ENCODE measurements at regions not wholly inside any gene's neighbourhood (a gene's known extent, or its start where the extent isn't known, plus 50 kb on each side); places are given as distances from the start of the nearest gene placed in this dataset.

- no peak for TF ChIP-seq CTCF (IDR thresholded peaks at IDR 0.05)
- peak in 1 of 2 donors; percentile 8 for TF ChIP-seq EP300 (IDR thresholded peaks at IDR 0.05)
- no peak for TF ChIP-seq POLR2A (IDR thresholded peaks at IDR 0.05)
Measured at GRCh38 chr7:113371416-113372043, 253.2 kb upstream of the SMIM30 start.
